ENCODE measurements at regions not wholly inside any gene's neighbourhood (a gene's known extent, or its start where the extent isn't known, plus 50 kb on each side); places are given as distances from the start of the nearest gene placed in this dataset.

DNA sequence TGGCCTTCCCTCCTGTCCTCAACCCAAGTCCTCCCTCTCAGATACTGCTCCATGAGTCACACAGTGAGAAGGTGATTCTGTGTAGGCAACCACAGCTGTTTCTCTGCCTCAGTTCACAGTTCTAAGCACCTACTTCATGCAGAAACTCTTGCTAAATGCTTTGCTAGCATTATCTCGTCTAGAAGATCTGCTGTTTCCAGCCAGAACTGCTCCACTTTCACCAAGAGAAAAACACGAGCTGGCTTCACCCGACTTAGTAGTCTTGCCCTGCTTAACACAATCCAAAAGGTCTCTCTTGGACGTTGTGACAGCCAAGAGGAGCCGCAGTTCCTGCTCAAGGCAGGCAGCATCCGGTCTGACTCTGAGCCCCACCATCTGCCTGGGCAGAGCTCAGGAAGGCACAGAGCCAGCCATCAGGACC, 272.1 kb downstream of the UACA start (continued):
- TF ChIP-seq, protein P1, sequence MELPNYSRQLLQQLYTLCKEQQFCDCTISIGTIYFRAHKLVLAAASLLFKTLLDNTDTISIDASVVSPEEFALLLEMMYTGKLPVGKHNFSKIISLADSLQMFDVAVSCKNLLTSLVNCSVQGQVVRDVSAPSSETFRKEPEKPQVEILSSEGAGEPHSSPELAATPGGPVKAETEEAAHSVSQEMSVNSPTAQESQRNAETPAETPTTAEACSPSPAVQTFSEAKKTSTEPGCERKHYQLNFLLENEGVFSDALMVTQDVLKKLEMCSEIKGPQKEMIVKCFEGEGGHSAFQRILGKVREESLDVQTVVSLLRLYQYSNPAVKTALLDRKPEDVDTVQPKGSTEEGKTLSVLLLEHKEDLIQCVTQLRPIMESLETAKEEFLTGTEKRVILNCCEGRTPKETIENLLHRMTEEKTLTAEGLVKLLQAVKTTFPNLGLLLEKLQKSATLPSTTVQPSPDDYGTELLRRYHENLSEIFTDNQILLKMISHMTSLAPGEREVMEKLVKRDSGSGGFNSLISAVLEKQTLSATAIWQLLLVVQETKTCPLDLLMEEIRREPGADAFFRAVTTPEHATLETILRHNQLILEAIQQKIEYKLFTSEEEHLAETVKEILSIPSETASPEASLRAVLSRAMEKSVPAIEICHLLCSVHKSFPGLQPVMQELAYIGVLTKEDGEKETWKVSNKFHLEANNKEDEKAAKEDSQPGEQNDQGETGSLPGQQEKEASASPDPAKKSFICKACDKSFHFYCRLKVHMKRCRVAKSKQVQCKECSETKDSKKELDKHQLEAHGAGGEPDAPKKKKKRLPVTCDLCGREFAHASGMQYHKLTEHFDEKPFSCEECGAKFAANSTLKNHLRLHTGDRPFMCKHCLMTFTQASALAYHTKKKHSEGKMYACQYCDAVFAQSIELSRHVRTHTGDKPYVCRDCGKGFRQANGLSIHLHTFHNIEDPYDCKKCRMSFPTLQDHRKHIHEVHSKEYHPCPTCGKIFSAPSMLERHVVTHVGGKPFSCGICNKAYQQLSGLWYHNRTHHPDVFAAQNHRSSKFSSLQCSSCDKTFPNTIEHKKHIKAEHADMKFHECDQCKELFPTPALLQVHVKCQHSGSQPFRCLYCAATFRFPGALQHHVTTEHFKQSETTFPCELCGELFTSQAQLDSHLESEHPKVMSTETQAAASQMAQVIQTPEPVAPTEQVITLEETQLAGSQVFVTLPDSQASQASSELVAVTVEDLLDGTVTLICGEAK (IDR thresholded peaks at IDR 0.05; ENCODE audit: borderline replicate concordance) = no peak

GRCh38 chr15:70490838-70491155, 272.6 kb downstream of the UACA start:
- RAD21 ChIA-PET (ENCODE audit: unreplicated experiment) = interaction anchor here (1.0 to 3.6 kb wide), 3 partner anchors 14 to 395 kb away, joined by 4 to 42 read pairs (median 5); no protein-coding TSS in a partner anchor
- BruUV-seq (replicated peaks) = no TSS peak
- SMC1A ChIA-PET (ENCODE audit: uncharacterized antibody, unreplicated experiment) = interaction anchor here (0.7 to 3.3 kb wide), 6 partner anchors 14 to 1013 kb away, joined by 3 to 24 read pairs (median 4); no protein-coding TSS in a partner anchor
- Histone ChIP-seq H3K4me1 (ENCODE audit: control insufficient read depth, insufficient read depth, low read length) (peaks cover 68% of the 10 kb centered on the region), H3K4me2 (ENCODE audit: control insufficient read depth, insufficient read depth) (peak overlapping the region; percentile 92), H2AFZ (ENCODE audit: control insufficient read depth, low read depth, low read length) (no peak overlapping the region), H4K20me1 (ENCODE audit: control insufficient read depth, insufficient read depth) (no peaks in the 10 kb centered on the region), H3K4me3 (no peak overlapping the region), H3K27me3 (replicated peaks in 1 of 2; ENCODE audit: control insufficient read depth in 2 of 2, insufficient read depth in 2 of 2, low read length in 1 of 2) (no peaks in the 10 kb centered on the region; a peak in 1 of 4 replicates), H3K9ac (ENCODE audit: control insufficient read depth, insufficient read depth, low read length) (no peak overlapping the region), H3K9me3 (replicated peaks; ENCODE audit: control insufficient read depth, insufficient read depth, low read length) (no peaks in the 10 kb centered on the region), H3K79me2 (ENCODE audit: control insufficient read depth, insufficient read depth, low read length) (no peaks in the 10 kb centered on the region), H3K36me3 (ENCODE audit: control insufficient read depth in 2 of 2, insufficient read depth in 2 of 2, low read length in 1 of 2) (no peaks in the 10 kb centered on the region), H3K27ac (ENCODE audit: control insufficient read depth, insufficient read depth) (no peak overlapping the region)
- DNase-seq (ENCODE audit: low read depth, low spot score) (no peak), ATAC-seq (no peak), FAIRE-seq (no peak)
- 81% methylated on average over 7 of the region's 7 CpGs for whole genome bisulfite sequencing (ENCODE audit: insufficient coverage, insufficient replicate concordance, low lambda C conversion rate, missing lambda C conversion rate)
- CTCF ChIA-PET = interaction anchor here (1.2 to 3.3 kb wide), 2 partner anchors 12 to 24 kb away, joined by 5 to 22 read pairs; no protein-coding TSS in a partner anchor
- in situ Hi-C loops (cut with MboI) (no loop called here), intact Hi-C loops (cut with micrococcal nuclease; ENCODE audit: unreplicated experiment) (no loop called here)
- POLR2A ChIA-PET = no interaction called here
- no peak for TF ChIP-seq SUPT20H (IDR thresholded peaks at IDR 0.05; ENCODE audit: borderline replicate concordance, control insufficient read depth, low read depth, low read length)
- no peak for TF ChIP-seq ZSCAN29 (IDR thresholded peaks at IDR 0.05)
- no peak for TF ChIP-seq ZNF274 (IDR thresholded peaks at IDR 0.05; ENCODE audit: insufficient read depth, insufficient read length)
- no peak for TF ChIP-seq STAT3 (IDR thresholded peaks at IDR 0.05; ENCODE audit: low read depth, low read length)
- TF ChIP-seq ZNF217 (IDR thresholded peaks at IDR 0.05) = no peak
- no peak for TF ChIP-seq FOS (IDR thresholded peaks at IDR 0.05; ENCODE audit: borderline replicate concordance, extremely low read depth, insufficient read length)
- TF ChIP-seq NR2F1 (conservative IDR thresholded peaks at IDR 0.05) = no peak
- no peak for TF ChIP-seq ZBED1 (IDR thresholded peaks at IDR 0.05; ENCODE audit: borderline replicate concordance)
- no peak for TF ChIP-seq ZZZ3 (IDR thresholded peaks at IDR 0.05; ENCODE audit: control insufficient read depth, insufficient read length, low read depth)
- no peak for TF ChIP-seq BCLAF1 (IDR thresholded peaks at IDR 0.05)
- TF ChIP-seq, protein P1 (IDR thresholded peaks at IDR 0.05; ENCODE audit: borderline replicate concordance) = no peak
